Lung (tissue), 11 donors: ENCODE measurements at regions not wholly inside any gene's neighbourhood (a gene's known extent, or its start where the extent isn't known, plus 50 kb on each side); places are given as distances from the start of the nearest gene placed in this dataset.
"Not testable (repeated sequence)": the region's sequence is repeated elsewhere in the genome, so short reads cannot be mapped to it uniquely, and the experiment has no call there.

ENCODE experiments used
- ATAC-seq: fragments of 200-7000 bp; cut with Tn5 transposase; one replicate; pipeline ENCODE4 v1.9.1; 2020; ENCODE audit warnings: moderate number of reproducible peaks; ENCODE audit not compliant: insufficient read depth, low FRiP score
- DNase-seq, 3 donors: peaks; one replicate each; pipeline ENCODE4 v3.0.0-alpha.2; 2013 to 2017
- H3K27ac ChIP-seq, 2 donors: one replicate each; pipeline ENCODE4 v1.5.1; 2013; ENCODE audit warnings: mild to moderate bottlenecking in 2 of 2, moderate library complexity in 2 of 2, control low read depth in 1 of 2, inconsistent platforms in 1 of 2, low read depth in 1 of 2, low read length in 1 of 2
- H3K27me3 ChIP-seq, 3 donors: one replicate each; pipeline ENCODE4 v1.5.1; 2013; ENCODE audit warnings: low read length in 2 of 3; ENCODE audit not compliant: control insufficient read depth in 3 of 3, insufficient read depth in 3 of 3
- H3K36me3 ChIP-seq, 4 donors: one replicate each; pipeline ENCODE4 v1.5.1; 2013; ENCODE audit warnings: low read length in 4 of 4, mild to moderate bottlenecking in 1 of 4, moderate library complexity in 1 of 4; ENCODE audit not compliant: control insufficient read depth in 4 of 4, insufficient read depth in 4 of 4
- H3K4me1 ChIP-seq, 5 donors: one replicate each; pipeline ENCODE4 v1.5.1; 2013; ENCODE audit warnings: low read length in 5 of 5, mild to moderate bottlenecking in 2 of 5, moderate library complexity in 1 of 5; ENCODE audit not compliant: control insufficient read depth in 5 of 5, insufficient read depth in 5 of 5
- H3K4me3 ChIP-seq: one replicate; pipeline ENCODE4 v1.5.1; 2013; ENCODE audit warnings: mild to moderate bottlenecking, control low read depth, moderate library complexity
- H3K9ac ChIP-seq, 2 donors: one replicate each; pipeline ENCODE4 v1.5.1; 2013; ENCODE audit warnings: low read length in 2 of 2, control low read depth in 1 of 2; ENCODE audit not compliant: insufficient read depth in 1 of 2
- H3K9me3 ChIP-seq, 4 donors: one replicate each; pipeline ENCODE4 v1.5.1; 2013; ENCODE audit warnings: low read length in 3 of 4, mild to moderate bottlenecking in 1 of 4, moderate library complexity in 1 of 4; ENCODE audit not compliant: control insufficient read depth in 4 of 4, insufficient read depth in 3 of 4
- CTCF ChIP-seq: IDR thresholded peaks from 2 replicates; pipeline ENCODE4 v1.5.1; 2012; ENCODE audit warnings: mild to moderate bottlenecking; ENCODE audit errors: control extremely low read depth, extremely low read depth
- WGBS, 2 donors: extraction: QIAGEN DNeasy Blood & Tissue Kit; methylation state at CpG; one replicate each; pipeline ENCODE4 v1.1.7; 2013; 5-methylcytosine and 5-hydroxymethylcytosine counted together
- donor health status: control.
- donor health status: control.
- donor health status: Bipolar disorder and iron deficiency.
- donor health status: healthy.
- donor health status: DM: yes; HTN: yes; CAD: no.

GRCh38 chr20:50447817-50448216, 62.4 kb upstream of the PTPN1 start:
- 92 to 93% methylated on average over 6 to 7 of the region's 7 CpGs for WGBS, 2 donors
- no peak for TF ChIP-seq CTCF
- ATAC-seq: no peak
- Histone ChIP-seq H3K9me3 (no peaks in the 10 kb centered on the region), H3K36me3 (no peaks in the 10 kb centered on the region), H3K4me1 (peaks cover 0 to 54% (median 32%) of the 10 kb centered on the region in 5 donors), H3K4me3 (no peak overlapping the region), H3K27me3 (no peaks in the 10 kb centered on the region), H3K27ac (no peak overlapping the region), H3K9ac (no peak overlapping the region)
- no peak for DNase-seq

- DNase-seq, H3K4me3 ChIP-seq, H3K27me3 ChIP-seq, H3K27ac ChIP-seq, H3K9me3 ChIP-seq, ATAC-seq, H3K36me3 ChIP-seq, H3K9ac ChIP-seq: not testable (repeated sequence)
- 86 to 94% methylated on average over 10 of the region's 10 CpGs for whole genome bisulfite sequencing, 2 donors
- H3K4me1 ChIP-seq: peaks cover 0 to 49% (median 31%) of the 10 kb centered on the region in 5 donors
Measured at GRCh38 chr20:50448625-50449403, 61.4 kb upstream of the PTPN1 start.

GRCh38 chr20:50449738-50450492, 60.3 kb upstream of the PTPN1 start:
- TF ChIP-seq CTCF: no peak
- WGBS, 2 donors: 66 to 79% methylated on average over 9 of the region's 9 CpGs
- H3K27ac ChIP-seq: peak overlapping the region in 1 of 2 donors; percentile 37

GRCh38 chr20:50450493-50450826, 59.7 kb upstream of the PTPN1 start:
- Histone ChIP-seq H3K27ac (no peak overlapping the region), H3K9me3 (no peaks in the 10 kb centered on the region), H3K36me3 (no peaks in the 10 kb centered on the region), H3K4me3 (no peak overlapping the region), H3K9ac (no peak overlapping the region), H3K27me3 (no peaks in the 10 kb centered on the region), H3K4me1 (peaks cover 0 to 45% (median 30%) of the 10 kb centered on the region in 5 donors)
- WGBS, 2 donors: 81 to 86% methylated on average over 1 of the region's 1 CpG
- TF ChIP-seq CTCF: no peak
- ATAC-seq (no peak), DNase-seq (no peak)

More at GRCh38 chr20:50449738-50450492, 60.3 kb upstream of the PTPN1 start:
- Histone ChIP-seq H3K9me3 (no peaks in the 10 kb centered on the region), H3K36me3 (no peaks in the 10 kb centered on the region), H3K4me1 (peaks cover 0 to 49% (median 31%) of the 10 kb centered on the region in 5 donors), H3K27me3 (no peaks in the 10 kb centered on the region), H3K4me3 (no peak overlapping the region), H3K9ac (peak overlapping the region in 1 of 2 donors; percentile 43)
- ATAC-seq: no peak
- peak; percentile 70 to 88 (median 76) for DNase-seq
